PC-3 (cell line): ENCODE measurements at regions not wholly inside any gene's neighbourhood (a gene's known extent, or its start where the extent isn't known, plus 50 kb on each side); places are given as distances from the start of the nearest gene placed in this dataset.

Experiments used
- CTCF ChIP-seq: fragments of 300-600 bp; sonication (generic); conservative IDR thresholded peaks from 2 replicates; pipeline ENCODE4 v1.5.1; 2017; ENCODE audit warnings: antibody characterized with exemption, low read depth, mild to moderate bottlenecking, low read length
- EZH2 ChIP-seq: fragments of 300-600 bp; sonication (generic); IDR thresholded peaks from one replicate; pipeline ENCODE4 v1.6.1; 2017; ENCODE audit warnings: antibody characterized with exemption, mild to moderate bottlenecking, low read length; ENCODE audit not compliant: unreplicated experiment
- EZH2phosphoT487 ChIP-seq: fragments of 300-600 bp; sonication (generic); IDR thresholded peaks from 2 replicates; pipeline ENCODE4 v1.6.1; 2018; ENCODE audit warnings: mild to moderate bottlenecking, antibody characterized with exemption, low read length, borderline replicate concordance

- TF ChIP-seq CTCF (no peak), EZH2phosphoT487 (no peak), EZH2 (no peak)
Observed at GRCh38 chr10:36277459-36277858, 635.4 kb upstream of the FZD8 start.
